HUDEP-2 (cell line): ENCODE measurements at regions not wholly inside any gene's neighbourhood (a gene's known extent, or its start where the extent isn't known, plus 50 kb on each side); places are given as distances from the start of the nearest gene placed in this dataset.
A peak's percentile ranks its signal among the peaks of the same experiment; 100 is the strongest.
"Not testable (repeated sequence)": the region's sequence is repeated elsewhere in the genome, so short reads cannot be mapped to it uniquely, and the experiment has no call there.

ENCODE experiments used
- DNase-seq, 76 experiments: peaks; one replicate each; lab custom pipeline; 2025; ENCODE audit not compliant: unreplicated experiment in 76 of 76; lab: John Stamatoyannopoulos, UW

GRCh38 chr13:26847281-26847680 lies 86.7 kb upstream of the GPR12 start:
- no peak for DNase-seq

DNA sequence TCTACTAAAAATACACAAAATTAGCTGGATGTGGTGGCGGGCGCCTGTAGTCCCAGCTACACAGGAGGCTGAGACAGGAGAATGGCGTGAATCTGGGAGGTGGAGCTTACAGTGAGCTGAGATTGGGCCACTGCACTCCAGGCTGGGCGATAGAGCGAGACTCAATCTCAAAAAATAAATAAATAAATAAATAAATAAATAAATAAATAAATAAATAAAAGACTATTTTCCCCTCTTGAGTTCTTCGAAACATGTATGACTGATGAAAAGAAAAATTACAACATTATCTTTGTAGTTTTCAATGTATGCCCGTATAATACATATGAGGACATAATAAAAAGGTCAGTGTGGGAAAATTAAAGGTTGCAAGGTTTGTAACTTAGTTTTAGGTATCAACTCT lies 84.5 kb upstream of the GPR12 start:
- not testable (repeated sequence) for DNase-seq

- no peak for DNase-seq
Observed at GRCh38 chr13:26839682-26840081, 79.1 kb upstream of the GPR12 start.

DNA sequence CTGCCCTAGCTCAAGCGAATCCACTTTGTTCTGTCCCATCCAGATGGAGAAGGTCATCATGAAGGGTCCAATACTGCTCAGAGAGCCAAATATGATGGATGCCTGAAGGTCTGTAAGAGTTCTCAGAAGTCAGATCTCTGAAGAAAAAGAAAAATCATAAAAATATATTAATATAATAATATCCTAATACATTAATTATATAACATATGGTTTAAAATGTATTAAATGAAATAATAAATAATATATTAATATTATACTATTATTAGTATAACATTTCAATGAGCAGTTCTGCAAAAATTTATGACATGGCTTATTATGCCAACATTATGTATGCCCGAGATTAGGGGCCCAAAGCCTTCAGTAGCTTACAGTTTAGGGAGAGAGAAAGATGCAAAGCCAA lies 78.2 kb upstream of the GPR12 start:
- no peak for DNase-seq

DNA sequence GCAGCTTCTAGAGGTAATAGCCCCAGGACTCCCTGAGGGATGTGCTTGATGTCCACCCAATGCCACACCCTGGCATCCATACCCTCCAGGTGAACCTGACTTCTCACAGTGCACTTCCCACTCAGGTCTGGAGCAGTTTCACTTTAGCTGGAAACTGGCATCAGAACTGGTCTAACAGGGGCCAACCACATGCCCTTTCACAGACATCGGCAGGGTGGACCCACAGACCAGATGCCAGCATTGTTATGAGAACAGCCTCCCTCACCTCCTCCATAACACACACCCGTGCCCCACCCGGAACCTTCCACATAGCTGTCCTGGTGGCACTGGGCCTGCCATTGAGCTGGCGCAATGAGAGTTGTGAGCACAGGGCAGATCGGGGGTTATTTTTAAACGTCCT lies 77.4 kb upstream of the GPR12 start:
- no peak for DNase-seq

DNA sequence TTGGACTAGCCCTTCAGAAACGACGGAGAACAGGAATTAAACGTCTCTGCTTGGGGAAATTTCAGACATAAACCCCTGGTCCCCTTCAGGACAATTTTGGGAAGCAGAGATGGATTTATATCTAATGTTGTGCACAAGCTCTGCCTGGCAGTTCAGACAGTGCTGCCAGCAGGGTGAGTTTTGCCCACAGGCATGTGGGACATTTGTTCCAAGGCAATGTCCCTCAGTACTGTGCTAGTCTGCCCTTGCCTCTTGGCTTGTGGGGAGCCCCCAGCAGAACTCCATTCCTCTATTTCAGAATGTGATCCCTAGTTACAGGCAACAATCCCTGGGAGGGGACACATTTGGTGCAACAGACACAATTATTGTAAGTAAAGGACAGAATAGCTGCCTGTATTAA lies 76.5 kb upstream of the GPR12 start:
- no peak for DNase-seq

DNA sequence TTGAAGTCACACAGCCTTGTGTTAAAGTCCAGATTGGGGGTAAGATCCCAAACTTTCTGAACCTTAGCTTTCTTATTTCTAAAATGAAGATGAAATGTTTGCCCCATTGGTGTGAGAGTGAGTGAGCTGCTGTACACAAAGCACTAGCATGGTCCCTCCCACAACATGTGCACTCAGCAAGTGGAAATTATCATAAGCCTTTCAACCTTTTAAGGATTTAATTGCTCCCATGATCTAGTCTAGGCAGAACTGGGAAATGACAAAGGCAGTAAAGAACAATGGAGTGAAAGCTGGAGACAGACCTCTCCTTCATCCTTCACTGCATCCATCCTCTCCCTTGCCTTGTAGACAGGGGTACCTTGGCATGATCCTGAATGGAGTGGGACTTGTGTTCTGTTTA lies 76.0 kb upstream of the GPR12 start:
- DNase-seq = no peak

DNA sequence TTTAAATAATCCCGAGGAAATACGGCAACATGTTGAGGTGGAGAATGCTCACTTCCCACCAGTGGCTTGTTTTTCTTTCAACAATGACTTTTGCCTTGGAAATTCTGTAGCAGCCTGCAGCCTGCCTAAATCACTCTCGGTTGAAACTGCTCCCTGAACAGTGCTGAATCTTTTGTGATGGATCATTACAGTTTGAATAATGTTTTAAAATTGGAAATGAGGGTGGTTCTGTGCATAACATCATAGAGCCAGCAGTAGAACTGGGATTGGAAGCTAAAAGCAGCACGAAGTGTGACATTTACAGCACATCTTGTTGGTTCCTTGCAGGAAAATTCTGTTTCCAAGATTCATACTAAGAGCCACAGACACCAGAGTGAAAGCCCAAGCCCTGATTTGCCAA lies 74.1 kb upstream of the GPR12 start:
- no peak for DNase-seq

DNA sequence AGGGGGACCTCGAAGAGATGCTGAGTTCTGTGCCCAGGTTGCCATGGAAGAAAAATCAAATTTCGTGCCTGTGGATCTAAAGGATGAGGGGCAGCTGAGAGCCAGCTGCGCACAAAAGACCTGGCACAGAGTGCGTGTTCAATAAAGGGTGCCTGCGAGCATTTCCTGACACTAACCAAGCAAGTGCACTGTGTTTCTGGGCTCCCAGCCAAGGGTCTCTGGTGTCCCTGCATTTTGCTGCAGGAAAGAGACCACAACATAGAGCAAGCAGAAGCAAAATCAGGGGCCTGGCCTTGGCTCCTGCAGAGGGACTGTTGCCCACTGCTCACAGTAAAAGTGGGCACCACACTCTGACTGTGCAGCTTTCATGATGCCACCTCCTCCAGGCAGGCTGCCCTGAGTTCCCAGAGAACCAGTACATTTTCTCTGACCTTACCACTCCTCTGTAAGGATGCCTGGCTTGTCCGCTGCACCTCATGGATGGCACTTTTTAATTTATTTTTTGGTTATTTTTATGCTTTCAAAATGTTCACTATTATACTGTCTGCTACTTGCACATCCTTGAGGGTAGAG lies 70.8 kb upstream of the GPR12 start:
- DNase-seq = no peak

GRCh38 chr13:26829716-26830115 lies 69.1 kb upstream of the GPR12 start:
- DNase-seq = no peak

- no peak for DNase-seq
Observed at GRCh38 chr13:26824581-26824980, 64.0 kb upstream of the GPR12 start.

DNA sequence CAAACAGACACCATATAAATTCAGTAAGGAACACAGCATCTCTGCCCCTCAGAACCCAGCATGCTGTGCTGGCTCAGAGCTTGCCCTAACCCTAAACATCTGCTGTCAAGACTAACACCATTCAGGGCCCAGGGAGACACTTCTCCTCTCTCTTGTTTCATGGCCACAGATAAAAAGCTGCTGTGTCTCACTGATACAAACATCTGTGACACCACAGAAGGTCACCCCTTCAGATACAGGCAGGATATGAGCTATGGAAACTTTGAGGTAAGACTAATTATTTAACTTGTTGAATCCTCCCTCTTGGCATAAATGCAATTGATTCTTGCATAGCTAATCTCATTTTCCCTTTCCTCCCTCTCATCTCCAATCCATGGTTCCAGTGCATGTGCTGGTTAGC lies 61.6 kb upstream of the GPR12 start:
- DNase-seq = peak in 70 of 76 experiments; percentile 11 to 91 (median 63)

GRCh38 chr13:26821672-26822071 lies 61.1 kb upstream of the GPR12 start:
- peak in 74 of 76 experiments; percentile 34 to 92 (median 76) for DNase-seq

- peak in 32 of 76 experiments; percentile 2 to 53 (median 16) for DNase-seq
Observed at GRCh38 chr13:26820871-26821270, 60.3 kb upstream of the GPR12 start.

GRCh38 chr13:26819046-26819445 lies 58.5 kb upstream of the GPR12 start:
- no peak for DNase-seq

- no peak for DNase-seq
Observed at GRCh38 chr13:26816881-26817280, 56.3 kb upstream of the GPR12 start.

DNA sequence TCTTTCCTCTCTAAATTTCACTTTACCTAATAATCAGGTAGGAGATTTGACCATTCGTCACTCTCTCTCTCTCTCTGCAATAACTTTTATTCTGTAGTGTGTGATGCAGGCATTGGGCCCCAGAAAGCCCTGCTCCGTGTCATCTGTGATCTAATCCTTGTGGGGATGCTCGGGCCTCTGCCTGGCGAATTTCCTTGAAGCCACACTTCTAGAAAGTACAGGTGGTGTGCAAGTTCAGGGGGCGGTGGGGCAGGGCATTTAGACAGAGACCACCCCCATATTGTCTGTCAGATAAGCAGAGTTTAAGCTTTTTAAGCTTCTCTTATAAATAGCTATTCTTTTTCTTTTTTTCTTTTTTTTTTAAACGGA lies 53.4 kb upstream of the GPR12 start:
- no peak for DNase-seq

DNA sequence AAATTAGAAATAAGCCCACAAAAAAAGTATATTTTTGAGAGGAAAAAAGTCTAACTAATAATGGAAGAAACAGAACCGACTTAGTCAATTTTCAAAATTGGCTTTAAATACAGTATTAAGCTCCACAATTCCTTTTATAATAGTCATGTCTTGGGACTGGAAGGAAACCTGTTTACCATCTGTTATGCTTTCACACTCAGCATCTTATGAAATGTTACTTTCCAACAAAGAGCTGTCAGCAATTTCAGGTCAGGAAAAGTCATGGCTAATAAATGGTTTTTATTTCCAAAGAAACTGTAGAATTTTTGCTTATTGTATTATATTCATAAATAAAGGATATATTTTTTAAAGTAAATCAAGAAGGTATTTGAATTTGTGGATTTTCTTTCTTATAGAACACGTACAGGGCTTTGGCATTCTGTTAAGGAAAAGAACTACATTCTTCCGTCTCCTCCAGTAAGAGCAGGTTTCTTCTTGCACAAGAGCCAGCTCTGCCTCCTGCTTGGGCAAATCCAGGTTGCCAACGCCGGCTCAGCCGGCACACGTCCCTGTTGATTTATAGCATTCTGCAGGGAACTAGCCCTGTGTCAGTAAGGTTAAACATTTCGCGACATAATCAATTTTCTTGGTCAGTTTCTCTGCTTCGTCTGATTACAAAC lies 52.9 kb upstream of the GPR12 start:
- DNase-seq = no peak

DNA sequence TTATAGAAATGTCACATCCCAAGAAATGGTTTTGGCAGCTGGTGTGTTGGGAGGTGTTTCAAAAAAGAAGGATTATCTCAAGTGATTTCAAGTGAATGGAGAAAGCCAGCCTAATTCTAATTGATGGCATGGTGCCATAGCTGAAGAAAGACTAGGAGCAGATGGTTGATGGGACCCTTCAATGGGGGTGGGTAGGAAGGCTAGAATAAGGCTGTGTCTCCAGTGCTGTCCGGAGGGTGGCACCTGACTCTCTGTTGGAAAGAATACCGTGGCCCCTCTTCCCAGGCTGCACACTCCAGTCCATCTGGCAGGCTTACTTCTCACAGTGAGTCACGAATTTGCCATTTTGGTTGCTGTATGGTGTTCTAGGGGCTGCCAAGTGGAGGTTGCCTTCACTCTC lies 51.0 kb upstream of the GPR12 start:
- DNase-seq = no peak
